ENCODE measurements at regions not wholly inside any gene's neighbourhood (a gene's known extent, or its start where the extent isn't known, plus 50 kb on each side); places are given as distances from the start of the nearest gene placed in this dataset.
A peak's percentile ranks its signal among the peaks of the same experiment; 100 is the strongest.

DNA sequence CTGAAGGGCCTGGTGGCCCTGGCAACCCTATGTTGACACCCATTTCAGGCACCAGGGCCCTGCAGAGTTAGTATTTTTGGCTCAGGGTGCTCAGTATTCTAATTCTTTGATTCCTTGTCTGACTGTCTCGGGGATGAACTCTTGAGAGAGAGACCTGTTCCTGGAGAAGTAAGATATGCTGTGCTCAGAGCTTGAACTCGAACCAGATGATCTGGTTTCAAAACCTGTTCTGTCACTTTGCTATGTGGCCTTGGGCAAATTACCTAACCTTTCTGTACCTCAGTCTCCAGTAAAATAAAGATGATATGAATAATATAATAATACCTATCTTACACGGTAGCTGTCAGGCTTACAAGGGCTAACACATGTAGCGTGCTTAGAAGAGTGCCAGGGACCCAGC, 294.2 kb downstream of the DYSF start:
- Mint-ChIP-seq H3K27ac (ENCODE audit: unreplicated experiment) (no peak overlapping the region), H3K4me1 (ENCODE audit: unreplicated experiment) (peaks cover 28% of the 10 kb centered on the region), H3K36me3 (ENCODE audit: unreplicated experiment) (no peaks in the 10 kb centered on the region), H3K4me3 (ENCODE audit: unreplicated experiment) (no peak overlapping the region), H3K9me3 (ENCODE audit: unreplicated experiment) (peaks cover 12% of the 10 kb centered on the region), H3K27me3 (ENCODE audit: unreplicated experiment) (no peaks in the 10 kb centered on the region)
- TF ChIP-seq, protein P1, sequence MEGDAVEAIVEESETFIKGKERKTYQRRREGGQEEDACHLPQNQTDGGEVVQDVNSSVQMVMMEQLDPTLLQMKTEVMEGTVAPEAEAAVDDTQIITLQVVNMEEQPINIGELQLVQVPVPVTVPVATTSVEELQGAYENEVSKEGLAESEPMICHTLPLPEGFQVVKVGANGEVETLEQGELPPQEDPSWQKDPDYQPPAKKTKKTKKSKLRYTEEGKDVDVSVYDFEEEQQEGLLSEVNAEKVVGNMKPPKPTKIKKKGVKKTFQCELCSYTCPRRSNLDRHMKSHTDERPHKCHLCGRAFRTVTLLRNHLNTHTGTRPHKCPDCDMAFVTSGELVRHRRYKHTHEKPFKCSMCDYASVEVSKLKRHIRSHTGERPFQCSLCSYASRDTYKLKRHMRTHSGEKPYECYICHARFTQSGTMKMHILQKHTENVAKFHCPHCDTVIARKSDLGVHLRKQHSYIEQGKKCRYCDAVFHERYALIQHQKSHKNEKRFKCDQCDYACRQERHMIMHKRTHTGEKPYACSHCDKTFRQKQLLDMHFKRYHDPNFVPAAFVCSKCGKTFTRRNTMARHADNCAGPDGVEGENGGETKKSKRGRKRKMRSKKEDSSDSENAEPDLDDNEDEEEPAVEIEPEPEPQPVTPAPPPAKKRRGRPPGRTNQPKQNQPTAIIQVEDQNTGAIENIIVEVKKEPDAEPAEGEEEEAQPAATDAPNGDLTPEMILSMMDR (IDR thresholded peaks at IDR 0.05) = no peak
- DNase-seq (ENCODE audit: extremely low spot score, unreplicated experiment) = no peak

GRCh38 chr2:71746946-71747501, 293.7 kb downstream of the DYSF start:
- H3K27ac Mint-ChIP-seq (ENCODE audit: unreplicated experiment) = peak overlapping the region; percentile 36
- TF ChIP-seq, protein P1 (IDR thresholded peaks at IDR 0.05) = no peak
- no peak overlapping the region for H3K4me3 Mint-ChIP-seq (ENCODE audit: unreplicated experiment)
- H3K9me3 Mint-ChIP-seq (ENCODE audit: unreplicated experiment) = peaks cover 10% of the 10 kb centered on the region
- peaks cover 1% of the 10 kb centered on the region for H3K36me3 Mint-ChIP-seq (ENCODE audit: unreplicated experiment)
- no peaks in the 10 kb centered on the region for H3K27me3 Mint-ChIP-seq (ENCODE audit: unreplicated experiment)
- DNase-seq (ENCODE audit: extremely low spot score, unreplicated experiment) = no peak
- peaks cover 31% of the 10 kb centered on the region for H3K4me1 Mint-ChIP-seq (ENCODE audit: unreplicated experiment)

GRCh38 chr2:71744781-71745180, 291.4 kb downstream of the DYSF start:
- Mint-ChIP-seq H3K4me1 (ENCODE audit: unreplicated experiment) (peaks cover 32% of the 10 kb centered on the region), H3K27ac (ENCODE audit: unreplicated experiment) (no peak overlapping the region), H3K36me3 (ENCODE audit: unreplicated experiment) (peaks cover 8% of the 10 kb centered on the region), H3K4me3 (ENCODE audit: unreplicated experiment) (no peak overlapping the region), H3K27me3 (ENCODE audit: unreplicated experiment) (no peaks in the 10 kb centered on the region), H3K9me3 (ENCODE audit: unreplicated experiment) (peaks cover 10% of the 10 kb centered on the region)
- DNase-seq (ENCODE audit: extremely low spot score, unreplicated experiment) = no peak
- TF ChIP-seq, protein P1 (IDR thresholded peaks at IDR 0.05) = no peak

DNA sequence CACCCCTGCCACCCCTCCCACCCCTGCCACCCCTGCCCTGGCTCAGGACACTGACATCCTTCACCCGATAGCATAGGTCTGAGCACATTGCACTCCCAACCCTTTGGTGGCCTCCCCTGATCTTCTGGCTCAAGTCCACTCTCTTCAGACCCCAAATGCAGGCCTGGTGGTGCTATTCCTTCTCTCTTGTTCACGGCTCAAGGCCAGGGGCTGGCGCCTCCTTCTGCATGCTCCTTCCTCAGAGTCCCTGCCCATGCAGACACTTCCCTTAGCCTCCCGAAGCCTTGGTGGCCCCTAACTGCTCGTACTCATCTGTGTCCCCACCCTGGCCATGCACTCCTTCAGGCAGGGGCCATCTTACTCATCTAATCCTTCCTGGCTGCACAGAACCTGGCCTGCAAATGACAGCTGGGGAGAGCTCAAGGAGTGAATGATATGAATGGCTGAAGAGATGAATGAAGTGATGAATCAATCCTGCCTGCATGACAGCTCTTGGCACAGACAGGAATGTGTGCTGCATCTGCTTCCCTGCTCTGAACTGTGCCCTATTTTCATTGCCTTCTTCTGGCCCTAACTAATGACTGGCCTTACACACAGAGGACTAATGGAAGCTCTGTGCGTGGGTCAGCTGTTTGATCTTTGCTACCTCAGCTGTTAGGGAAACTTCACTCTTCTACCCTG, 290.8 kb downstream of the DYSF start:
- no peak for DNase-seq (ENCODE audit: extremely low spot score, unreplicated experiment)

More for the DNA sequence above, 290.8 kb downstream of the DYSF start:
- peaks cover 8% of the 10 kb centered on the region for H3K36me3 Mint-ChIP-seq (ENCODE audit: unreplicated experiment)
- no peaks in the 10 kb centered on the region for H3K27me3 Mint-ChIP-seq (ENCODE audit: unreplicated experiment)
- peaks cover 10% of the 10 kb centered on the region for H3K9me3 Mint-ChIP-seq (ENCODE audit: unreplicated experiment)
- no peak overlapping the region for H3K4me3 Mint-ChIP-seq (ENCODE audit: unreplicated experiment)
- TF ChIP-seq, protein P1 (IDR thresholded peaks at IDR 0.05) = no peak
- peaks cover 32% of the 10 kb centered on the region for H3K4me1 Mint-ChIP-seq (ENCODE audit: unreplicated experiment)
- no peak overlapping the region for H3K27ac Mint-ChIP-seq (ENCODE audit: unreplicated experiment)

Measured in osteocyte (in vitro differentiated cells).